Osteocyte (in vitro differentiated cells): ENCODE measurements at regions not wholly inside any gene's neighbourhood (a gene's known extent, or its start where the extent isn't known, plus 50 kb on each side); places are given as distances from the start of the nearest gene placed in this dataset.

Experiments used
- DNase-seq: peaks from one replicate; pipeline ENCODE4 v3.0.0; 2021; ENCODE audit warnings: mixed read lengths; ENCODE audit not compliant: unreplicated experiment; ENCODE audit errors: extremely low spot score
- H3K27ac Mint-ChIP-seq: one replicate; pipeline ENCODE4 v1.8.0; 2021; ENCODE audit warnings: mild to moderate bottlenecking, mixed read lengths; ENCODE audit not compliant: unreplicated experiment
- H3K27me3 Mint-ChIP-seq: one replicate; pipeline ENCODE4 v1.8.0; 2021; ENCODE audit warnings: mixed read lengths; ENCODE audit not compliant: unreplicated experiment
- H3K36me3 Mint-ChIP-seq: one replicate; pipeline ENCODE4 v1.8.0; 2021; ENCODE audit warnings: mixed read lengths; ENCODE audit not compliant: unreplicated experiment
- H3K4me1 Mint-ChIP-seq: one replicate; pipeline ENCODE4 v1.8.0; 2021; ENCODE audit warnings: mixed read lengths; ENCODE audit not compliant: unreplicated experiment
- H3K4me3 Mint-ChIP-seq: one replicate; pipeline ENCODE4 v1.8.0; 2021; ENCODE audit warnings: mild to moderate bottlenecking, moderate library complexity, mixed read lengths; ENCODE audit not compliant: unreplicated experiment
- H3K9me3 Mint-ChIP-seq: one replicate; pipeline ENCODE4 v1.8.0; 2021; ENCODE audit warnings: mixed read lengths; ENCODE audit not compliant: unreplicated experiment
- CTCF ChIP-seq: fragments of 200-600 bp; sonication (generic); IDR thresholded peaks from 2 replicates; pipeline ENCODE4 v1.5.0; 2021; ENCODE audit warnings: antibody characterized with exemption, mild to moderate bottlenecking, moderate library complexity

DNA sequence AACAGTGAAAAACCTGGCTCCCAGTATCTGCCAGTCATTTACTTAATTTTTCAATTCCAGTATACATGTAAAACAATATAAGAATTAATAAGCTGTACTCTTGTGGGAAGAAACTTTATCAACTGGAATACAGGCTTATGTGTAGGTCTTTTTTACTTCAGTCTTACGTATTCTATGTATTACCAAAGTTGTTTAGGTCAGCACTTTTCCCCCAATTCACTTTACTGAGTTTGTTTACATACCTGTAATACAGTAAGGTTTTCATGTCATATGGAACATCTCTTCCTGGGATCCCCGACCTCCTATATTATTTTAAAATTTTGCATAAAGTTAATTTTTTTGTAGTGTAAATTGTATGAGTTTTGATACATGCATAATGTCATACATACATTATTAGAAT is 181.8 kb upstream of the OLFM3 start:
- H3K27ac Mint-ChIP-seq: no peak overlapping the region
- DNase-seq: no peak
- no peaks in the 10 kb centered on the region for H3K9me3 Mint-ChIP-seq
- H3K36me3 Mint-ChIP-seq: no peaks in the 10 kb centered on the region
- H3K4me3 Mint-ChIP-seq: no peak overlapping the region
- no peaks in the 10 kb centered on the region for H3K4me1 Mint-ChIP-seq
- H3K27me3 Mint-ChIP-seq: peaks cover 3% of the 10 kb centered on the region
- TF ChIP-seq CTCF: no peak

DNA sequence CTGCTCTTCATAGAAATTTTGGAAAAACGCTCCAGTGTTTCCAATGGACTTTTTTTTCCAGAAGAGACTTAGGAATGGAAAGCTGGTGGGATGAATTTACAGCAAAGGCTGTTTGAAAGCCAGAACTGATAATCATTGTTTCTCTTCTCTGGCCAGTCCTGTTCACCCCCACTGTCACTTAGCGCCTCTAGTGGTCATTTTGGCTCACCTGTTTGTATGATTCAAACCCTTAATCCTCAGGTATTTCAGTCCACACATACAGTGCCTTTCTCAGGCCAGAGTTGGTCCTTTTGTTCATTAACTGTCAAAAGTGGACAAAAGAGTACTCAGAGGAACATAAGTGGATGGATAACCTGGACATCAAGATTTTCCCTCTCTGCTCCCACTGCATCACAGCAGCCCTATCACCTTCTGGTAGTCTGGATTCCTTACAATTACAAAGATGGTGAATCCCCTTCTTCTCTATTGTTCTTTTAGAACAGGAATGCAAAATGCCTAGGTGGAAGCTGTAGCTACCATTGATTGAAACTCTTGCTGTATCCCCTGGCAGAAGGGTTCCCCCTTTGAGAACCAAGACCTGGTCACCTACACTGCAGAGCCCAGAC is 177.6 kb upstream of the OLFM3 start:
- Mint-ChIP-seq H3K4me3 (no peak overlapping the region), H3K36me3 (no peaks in the 10 kb centered on the region), H3K9me3 (no peaks in the 10 kb centered on the region), H3K27ac (no peak overlapping the region), H3K27me3 (no peaks in the 10 kb centered on the region), H3K4me1 (no peaks in the 10 kb centered on the region)
- DNase-seq: no peak
- peak; percentile 26 for TF ChIP-seq CTCF

- no peaks in the 10 kb centered on the region for H3K9me3 Mint-ChIP-seq
- H3K36me3 Mint-ChIP-seq: no peaks in the 10 kb centered on the region
- H3K27me3 Mint-ChIP-seq: peaks cover 10% of the 10 kb centered on the region
- no peak overlapping the region for H3K4me3 Mint-ChIP-seq
- H3K4me1 Mint-ChIP-seq: no peaks in the 10 kb centered on the region
- DNase-seq: no peak
- TF ChIP-seq CTCF: no peak
- no peak overlapping the region for H3K27ac Mint-ChIP-seq
Measured at GRCh38 chr1:102172200-102172599, 175.5 kb upstream of the OLFM3 start.

GRCh38 chr1:102163799-102164198 is 167.1 kb upstream of the OLFM3 start:
- no peak for DNase-seq
- H3K4me3 Mint-ChIP-seq: no peak overlapping the region
- H3K27ac Mint-ChIP-seq: no peak overlapping the region
- H3K36me3 Mint-ChIP-seq: no peaks in the 10 kb centered on the region
- no peak for TF ChIP-seq CTCF
- no peaks in the 10 kb centered on the region for H3K9me3 Mint-ChIP-seq
- peaks cover 8% of the 10 kb centered on the region for H3K27me3 Mint-ChIP-seq
- no peaks in the 10 kb centered on the region for H3K4me1 Mint-ChIP-seq

DNA sequence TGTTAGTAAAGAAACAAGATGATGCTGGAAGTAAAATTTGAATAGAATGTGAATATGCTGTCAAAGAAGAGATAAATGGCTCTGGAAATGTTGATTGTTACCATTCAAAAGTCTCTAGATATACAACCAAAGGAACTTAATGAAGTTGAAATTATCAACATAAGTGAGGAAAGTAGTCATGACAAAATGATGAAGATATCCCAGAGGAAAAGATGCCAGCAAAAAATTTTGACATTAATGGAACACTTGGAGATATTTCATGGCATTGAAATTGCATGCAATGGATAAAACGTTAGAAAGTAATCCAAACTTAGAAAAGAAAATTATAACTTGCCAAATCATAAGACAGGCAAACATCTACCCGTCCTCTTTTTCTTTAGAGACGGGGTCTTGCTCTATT is 154.5 kb upstream of the OLFM3 start:
- Mint-ChIP-seq H3K36me3 (no peaks in the 10 kb centered on the region), H3K4me3 (no peak overlapping the region), H3K9me3 (no peaks in the 10 kb centered on the region), H3K27me3 (peaks cover 2% of the 10 kb centered on the region), H3K4me1 (no peaks in the 10 kb centered on the region), H3K27ac (no peak overlapping the region)
- DNase-seq: no peak
- no peak for TF ChIP-seq CTCF
